GM12873 (cell line): ENCODE measurements at regions not wholly inside any gene's neighbourhood (a gene's known extent, or its start where the extent isn't known, plus 50 kb on each side); places are given as distances from the start of the nearest gene placed in this dataset.

Experiments used
- CTCF ChIP-seq: IDR thresholded peaks from 2 replicates; pipeline ENCODE4 v1.5.1; 2012; ENCODE audit warnings: low read depth, mild to moderate bottlenecking, moderate library complexity, low read length, control low read depth; ENCODE audit not compliant: insufficient read depth; ENCODE audit errors: missing control alignments

DNA sequence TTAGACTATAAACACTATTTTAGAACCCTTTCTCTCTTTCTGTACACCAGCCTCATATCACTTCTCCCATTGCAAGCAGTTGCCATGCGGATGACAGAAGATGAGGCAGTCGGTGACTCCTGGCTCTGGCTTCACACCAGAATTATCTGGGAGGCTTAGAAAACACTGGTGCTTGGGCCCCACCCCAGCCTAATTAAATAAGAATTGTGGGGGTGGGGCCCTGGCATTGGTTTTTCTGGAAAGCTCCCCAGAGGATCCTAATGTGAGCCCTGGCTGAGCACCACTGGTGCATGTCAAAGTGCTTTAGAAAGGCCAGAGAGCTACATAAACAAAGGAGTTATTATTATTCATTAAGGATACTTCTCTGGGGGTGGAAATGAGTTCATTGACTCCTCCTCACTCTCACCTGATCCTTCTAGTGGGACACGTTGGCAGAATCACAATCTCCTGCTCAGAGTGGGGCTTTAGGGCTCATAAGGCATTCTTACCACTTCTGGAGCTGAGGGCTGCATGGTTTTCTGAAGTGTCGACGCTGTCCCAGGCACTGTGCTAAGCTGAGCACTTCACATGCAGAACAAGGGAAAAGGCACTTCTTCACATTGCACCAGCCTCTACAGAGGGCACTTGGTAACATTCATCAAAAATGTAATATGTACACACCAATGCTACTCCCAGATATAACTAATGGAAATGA is 188.5 kb upstream of the TLE3 start:
- TF ChIP-seq CTCF, result no peak

GRCh38 chr15:70284438-70285214 is 186.9 kb upstream of the TLE3 start:
- TF ChIP-seq CTCF, result no peak

DNA sequence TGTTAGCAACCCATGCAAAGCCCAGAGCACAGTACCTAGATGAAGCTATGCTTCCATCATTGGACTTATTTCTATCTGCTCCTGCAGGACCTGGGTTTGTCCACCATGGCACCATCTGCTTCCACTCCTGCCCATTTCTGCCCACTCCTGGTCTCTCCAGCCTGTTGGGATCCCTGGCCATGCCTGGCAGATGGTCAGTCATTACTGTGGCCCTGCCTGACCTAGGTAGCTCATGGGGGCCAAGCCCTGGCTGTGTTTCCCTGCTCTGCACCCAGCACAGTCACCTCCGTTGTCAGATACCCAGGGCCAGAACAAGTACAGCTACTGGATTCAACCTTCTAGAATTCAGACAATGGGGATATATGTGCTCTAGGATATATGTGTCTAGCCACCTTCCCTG is 185.8 kb upstream of the TLE3 start:
- TF ChIP-seq CTCF, result no peak

DNA sequence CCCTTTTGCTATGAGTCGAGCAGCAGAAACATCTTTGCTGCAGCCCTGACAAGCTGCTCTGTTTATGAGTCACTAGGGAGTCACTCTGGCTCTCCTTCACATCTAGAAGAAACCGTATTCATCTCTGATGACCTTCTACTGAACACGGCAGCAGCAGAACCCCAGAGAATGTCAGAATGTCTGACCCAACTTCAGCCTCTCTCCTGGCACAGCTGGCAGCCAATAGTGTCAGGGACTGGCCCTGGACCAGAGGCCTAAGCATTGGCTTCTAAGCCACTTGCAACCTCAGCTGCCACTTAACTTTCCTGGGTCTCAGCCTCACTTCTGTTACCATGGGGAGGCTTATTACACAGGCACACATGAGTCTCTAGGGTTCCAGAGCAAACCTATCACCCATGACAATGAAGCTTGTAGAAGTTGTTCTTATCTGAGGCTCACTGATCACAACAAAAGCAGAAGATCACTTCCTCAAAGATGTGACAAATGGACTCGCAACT is 184.1 kb upstream of the TLE3 start:
- no peak for TF ChIP-seq CTCF

GRCh38 chr15:70281261-70281810 is 183.6 kb upstream of the TLE3 start:
- no peak for TF ChIP-seq CTCF

- TF ChIP-seq CTCF, result no peak
These were observed 183.1 kb upstream of the TLE3 start for GRCh38 chr15:70280781-70281180.

DNA sequence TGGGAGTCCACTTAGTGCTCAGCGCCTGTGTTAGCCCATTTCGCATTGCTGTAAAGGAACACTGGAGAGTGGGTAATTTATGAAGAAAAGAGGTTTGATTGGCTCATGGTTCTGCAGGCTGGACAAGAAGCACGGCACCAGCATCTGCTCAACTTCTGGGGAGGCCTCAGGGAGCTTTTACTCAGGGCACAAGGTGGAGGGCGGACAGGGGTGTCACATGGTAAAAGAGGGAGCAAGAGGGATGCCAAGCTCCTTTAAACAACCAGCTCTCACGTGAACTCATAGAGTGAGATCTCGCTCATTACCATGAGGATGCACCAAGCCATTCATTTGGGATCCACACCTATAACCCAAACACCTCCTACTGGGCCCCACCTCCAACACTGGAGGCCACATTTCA is 181.4 kb upstream of the TLE3 start:
- no peak for TF ChIP-seq CTCF
